B cell (primary cell): ENCODE measurements at regions not wholly inside any gene's neighbourhood (a gene's known extent, or its start where the extent isn't known, plus 50 kb on each side); places are given as distances from the start of the nearest gene placed in this dataset.

Source experiments
- ATAC-seq: fragments of 200-7000 bp; cut with Tn5 transposase; one replicate; pipeline ENCODE4 v1.10.0; 2021; ENCODE audit warnings: low read depth, mild to moderate bottlenecking, moderate number of reproducible peaks, moderate library complexity
- CTCF ChIA-PET: fragments of 350-600 bp; sonication (Branson Sonifier 250); formaldehyde crosslinking; loops from one replicate; lab custom pipeline; 2021; ENCODE audit warnings: antibody characterized with exemption, inconsistent platforms; lab: Charles Lee
- POLR2A ChIA-PET: fragments of 350-600 bp; sonication (Branson Sonifier 250); formaldehyde crosslinking; loops from one replicate; lab custom pipeline; 2021; ENCODE audit warnings: antibody characterized with exemption; lab: Charles Lee
- DNase-seq: peaks from one replicate; pipeline ENCODE4 v3.0.0; 2013
- H2AFZ ChIP-seq: 2 replicates; pipeline ENCODE4 v1.6.1; 2012; ENCODE audit warnings: mild to moderate bottlenecking, low read depth, low read length; ENCODE audit not compliant: insufficient read depth, poor library complexity, severe bottlenecking
- H3K27ac ChIP-seq, 2 donors: 1 replicate in 1 of 2; 2 replicates in 1 of 2; pipeline ENCODE4 v1.5.1; 2012 to 2013; ENCODE audit warnings: low read length in 2 of 2, mild to moderate bottlenecking in 2 of 2, moderate library complexity in 1 of 2
- H3K27me3 ChIP-seq, 4 experiments: fragments of 200-600 bp in 1 of 4; sonication (generic) in 1 of 4; replicated peaks in 1 of 4; 1 replicate in 2 of 4; 2 replicates in 2 of 4; pipeline versions ENCODE4 v1.6.1 to v1.7.0; 2013 to 2016; ENCODE audit warnings: low read length in 3 of 4, mild to moderate bottlenecking in 2 of 4, mixed read lengths in 1 of 4, moderate library complexity in 1 of 4; ENCODE audit not compliant: insufficient read depth in 4 of 4, control insufficient read depth in 3 of 4; ENCODE audit errors: control extremely low read depth in 1 of 4
- H3K36me3 ChIP-seq, 2 experiments: replicated peaks in 1 of 2; 1 replicate in 1 of 2; 2 replicates in 1 of 2; pipeline versions ENCODE4 v1.6.1 to v1.7.1; 2013; ENCODE audit warnings: low read length in 1 of 2; ENCODE audit not compliant: insufficient read depth in 2 of 2, control insufficient read depth in 1 of 2; ENCODE audit errors: control extremely low read depth in 1 of 2, extremely low read depth in 1 of 2
- H3K4me1 ChIP-seq, 2 donors: fragments of 200-600 bp in 1 of 2; sonication (generic) in 1 of 2; 1 replicate in 1 of 2; 2 replicates in 1 of 2; pipeline versions ENCODE4 v1.5.1 to v1.6.1; 2013 to 2017; ENCODE audit warnings: low read length in 2 of 2; ENCODE audit not compliant: control insufficient read depth in 2 of 2, insufficient read depth in 2 of 2
- H3K4me2 ChIP-seq: replicated peaks from 2 replicates; pipeline ENCODE3; 2012; ENCODE audit warnings: mild to moderate bottlenecking, low read depth, low read length; ENCODE audit not compliant: poor library complexity, severe bottlenecking
- H3K4me3 ChIP-seq, 5 experiments: fragments of 200-600 bp in 1 of 5; sonication (generic) in 1 of 5; 1 replicate in 3 of 5; 2 replicates in 2 of 5; pipeline versions ENCODE4 v1.5.1 to v1.7.0; 2011 to 2016; ENCODE audit warnings: low read length in 4 of 5, mild to moderate bottlenecking in 4 of 5, low read depth in 2 of 5, control low read depth in 1 of 5, moderate library complexity in 1 of 5; ENCODE audit not compliant: insufficient read depth in 1 of 5; ENCODE audit errors: control extremely low read depth in 1 of 5, extremely low read depth in 1 of 5
- H3K79me2 ChIP-seq: fragments of 200-600 bp; sonication (generic); one replicate; pipeline ENCODE4 v1.6.0; 2016; ENCODE audit warnings: low read length; ENCODE audit not compliant: control insufficient read depth, insufficient read depth
- H3K9ac ChIP-seq: fragments of 200-600 bp; sonication (generic); 2 replicates; pipeline ENCODE4 v1.6.1; 2017; ENCODE audit warnings: mild to moderate bottlenecking, low read length, moderate library complexity
- H3K9me3 ChIP-seq, 3 donors: one replicate each; pipeline versions ENCODE4 v1.6.1 to v1.7.1; 2013; ENCODE audit warnings: low read length in 2 of 3; ENCODE audit not compliant: control insufficient read depth in 2 of 3, insufficient read depth in 1 of 3; ENCODE audit errors: control extremely low read depth in 1 of 3
- H4K20me1 ChIP-seq: 2 replicates; pipeline ENCODE4 v1.6.0; 2012; ENCODE audit warnings: mild to moderate bottlenecking, low read length; ENCODE audit not compliant: insufficient read depth, control insufficient read depth, poor library complexity, severe bottlenecking
- H3K27ac Mint-ChIP-seq: one replicate; pipeline ENCODE4 v1.8.0; 2021; ENCODE audit warnings: mixed read lengths
- H3K27me3 Mint-ChIP-seq: one replicate; pipeline ENCODE4 v1.8.0; 2021; ENCODE audit warnings: mixed read lengths
- H3K4me1 Mint-ChIP-seq: one replicate; pipeline ENCODE4 v1.8.0; 2021; ENCODE audit warnings: mixed read lengths
- H3K4me3 Mint-ChIP-seq: one replicate; pipeline ENCODE4 v1.8.0; 2021; ENCODE audit warnings: mixed read lengths
- H3K9me3 Mint-ChIP-seq: one replicate; pipeline ENCODE4 v1.8.0; 2022; ENCODE audit warnings: mixed read lengths; ENCODE audit not compliant: insufficient read depth
- EZH2 ChIP-seq: IDR thresholded peaks from 2 replicates; pipeline ENCODE4 v1.6.1; 2012; ENCODE audit warnings: borderline replicate concordance, low read depth, mild to moderate bottlenecking, moderate library complexity, low read length; ENCODE audit not compliant: insufficient read depth, poor library complexity, severe bottlenecking
- WGBS: methylation state at CpG from one replicate; pipeline ENCODE4 v1.1.5; 2013; ENCODE audit warnings: missing lambda C conversion rate; ENCODE audit not compliant: insufficient coverage; 5-methylcytosine and 5-hydroxymethylcytosine counted together
- intact Hi-C: fragments of 100-400 bp; cut with micrococcal nuclease; formaldehyde crosslinking; loops from one replicate; pipeline ENCODE4 v1.10.0; 2022
- TF ChIP-seq, protein P1 (sequence below): fragments of 200-600 bp; IDR thresholded peaks from one replicate; pipeline ENCODE4 v1.8.0; 2022; ENCODE audit warnings: antibody characterized with exemption, mild to moderate bottlenecking

DNA sequence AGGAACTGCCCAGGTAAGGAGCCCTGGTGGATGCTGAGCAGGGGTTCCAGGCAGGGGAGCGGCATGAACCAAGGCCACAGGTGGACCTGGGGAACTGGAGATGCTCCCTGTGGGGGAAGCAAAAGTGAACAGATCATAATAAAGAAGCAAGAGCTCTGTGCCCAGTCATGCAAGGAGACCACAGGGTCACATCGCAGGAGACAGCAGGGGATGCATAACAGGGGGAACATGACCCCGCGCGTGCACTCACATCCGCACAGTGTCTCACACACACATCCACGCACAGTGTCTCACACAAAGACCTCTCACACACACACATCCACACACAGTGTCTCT, 473.3 kb upstream of the HS6ST1 start:
- Mint-ChIP-seq H3K27ac (no peak overlapping the region), H3K27me3 (no peaks in the 10 kb centered on the region), H3K4me1 (no peaks in the 10 kb centered on the region), H3K4me3 (no peak overlapping the region), H3K9me3 (peaks cover 4% of the 10 kb centered on the region)
- Histone ChIP-seq H3K79me2 (no peaks in the 10 kb centered on the region), H3K27ac (no peak overlapping the region), H3K36me3 (no peaks in the 10 kb centered on the region), H3K27me3 (no peaks in the 10 kb centered on the region), H3K4me2 (no peak overlapping the region), H2AFZ (no peak overlapping the region), H4K20me1 (no peaks in the 10 kb centered on the region), H3K9me3 (peaks cover 0 to 11% (median 0%) of the 10 kb centered on the region in 3 donors), H3K4me3 (no peak overlapping the region), H3K9ac (no peak overlapping the region), H3K4me1 (no peaks in the 10 kb centered on the region)
- DNase-seq (no peak), ATAC-seq (no peak)
- POLR2A ChIA-PET: no interaction called here
- no peak for TF ChIP-seq EZH2
- TF ChIP-seq, protein P1, sequence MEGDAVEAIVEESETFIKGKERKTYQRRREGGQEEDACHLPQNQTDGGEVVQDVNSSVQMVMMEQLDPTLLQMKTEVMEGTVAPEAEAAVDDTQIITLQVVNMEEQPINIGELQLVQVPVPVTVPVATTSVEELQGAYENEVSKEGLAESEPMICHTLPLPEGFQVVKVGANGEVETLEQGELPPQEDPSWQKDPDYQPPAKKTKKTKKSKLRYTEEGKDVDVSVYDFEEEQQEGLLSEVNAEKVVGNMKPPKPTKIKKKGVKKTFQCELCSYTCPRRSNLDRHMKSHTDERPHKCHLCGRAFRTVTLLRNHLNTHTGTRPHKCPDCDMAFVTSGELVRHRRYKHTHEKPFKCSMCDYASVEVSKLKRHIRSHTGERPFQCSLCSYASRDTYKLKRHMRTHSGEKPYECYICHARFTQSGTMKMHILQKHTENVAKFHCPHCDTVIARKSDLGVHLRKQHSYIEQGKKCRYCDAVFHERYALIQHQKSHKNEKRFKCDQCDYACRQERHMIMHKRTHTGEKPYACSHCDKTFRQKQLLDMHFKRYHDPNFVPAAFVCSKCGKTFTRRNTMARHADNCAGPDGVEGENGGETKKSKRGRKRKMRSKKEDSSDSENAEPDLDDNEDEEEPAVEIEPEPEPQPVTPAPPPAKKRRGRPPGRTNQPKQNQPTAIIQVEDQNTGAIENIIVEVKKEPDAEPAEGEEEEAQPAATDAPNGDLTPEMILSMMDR: no peak
- CTCF ChIA-PET: no interaction called here
- WGBS: 61% methylated on average over 7 of the region's 7 CpGs
- intact Hi-C loops: no loop called here

DNA sequence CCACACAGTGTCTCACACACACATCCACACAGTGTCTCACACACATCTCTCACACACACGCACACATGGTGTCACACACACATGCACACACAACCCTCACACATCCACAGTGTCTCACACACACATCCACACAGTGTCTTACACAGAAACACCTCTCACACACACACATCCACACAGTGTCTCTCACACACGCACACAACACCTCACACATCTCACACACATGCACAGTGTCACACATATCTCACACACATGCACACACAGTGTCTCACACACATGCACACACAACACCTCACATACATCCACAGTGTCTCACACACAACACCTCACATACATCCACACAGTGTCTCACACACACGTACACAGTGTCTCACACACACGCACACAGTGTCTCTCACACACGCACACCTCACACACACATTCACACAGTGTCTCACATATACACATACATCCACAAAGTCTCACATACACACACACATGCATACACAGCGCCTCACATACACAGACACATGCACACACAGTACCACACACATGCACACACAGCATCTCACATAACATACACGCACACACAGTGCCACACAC, 473.9 kb upstream of the HS6ST1 start:
- Mint-ChIP-seq H3K27me3 (no peaks in the 10 kb centered on the region), H3K4me3 (no peak overlapping the region), H3K4me1 (no peaks in the 10 kb centered on the region), H3K27ac (no peak overlapping the region), H3K9me3 (peaks cover 4% of the 10 kb centered on the region)
- no peak for ATAC-seq
- 93% methylated on average over 6 of the region's 7 CpGs for WGBS
- no peaks in the 10 kb centered on the region for H3K27me3 ChIP-seq
- DNase-seq: no peak
- ChIA-PET CTCF (no interaction called here), POLR2A (no interaction called here)
- no peaks in the 10 kb centered on the region for H3K36me3 ChIP-seq
- no peaks in the 10 kb centered on the region for H3K79me2 ChIP-seq
- H3K4me2 ChIP-seq: no peak overlapping the region
- H3K9ac ChIP-seq: no peak overlapping the region
- H3K9me3 ChIP-seq: peaks cover 0 to 11% (median 0%) of the 10 kb centered on the region in 3 donors
- no peak overlapping the region for H2AFZ ChIP-seq
- TF ChIP-seq, protein P1: no peak
- no peak for TF ChIP-seq EZH2
- H3K4me1 ChIP-seq: no peaks in the 10 kb centered on the region
- H3K27ac ChIP-seq: no peak overlapping the region
- no peaks in the 10 kb centered on the region for H4K20me1 ChIP-seq
- intact Hi-C loops: no loop called here
- H3K4me3 ChIP-seq: no peak overlapping the region
